ENCODE measurements at regions not wholly inside any gene's neighbourhood (a gene's known extent, or its start where the extent isn't known, plus 50 kb on each side); places are given as distances from the start of the nearest gene placed in this dataset.

DNA sequence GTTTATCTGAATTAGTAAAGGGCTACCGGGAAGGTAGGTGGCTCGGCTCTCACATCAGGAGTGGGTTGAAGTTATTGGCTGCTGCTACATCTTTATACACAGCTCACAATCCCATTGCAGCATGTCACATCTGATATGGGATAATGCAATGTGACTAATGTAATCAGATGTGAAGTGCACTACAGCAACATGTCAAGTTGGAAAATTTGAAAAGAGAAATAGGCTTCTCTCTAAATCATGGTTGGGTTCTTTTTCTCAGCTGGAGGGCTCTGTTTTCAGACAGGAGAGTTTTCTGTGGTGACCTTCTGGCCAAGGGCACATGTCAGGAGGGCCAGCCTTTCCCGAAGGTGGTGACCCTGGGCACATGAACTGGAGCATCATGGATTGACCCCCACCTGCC lies 337.5 kb downstream of the HRH4 start:
- Histone ChIP-seq H4K20me1 (ENCODE audit: insufficient read depth, low read length, poor library complexity, severe bottlenecking) (no peaks in the 10 kb centered on the region), H3F3A (ENCODE audit: low read depth) (no peaks in the 10 kb centered on the region), H3K4me3 (ENCODE audit: low read length, poor library complexity, severe bottlenecking) (no peak overlapping the region), H3K36me3 (ENCODE audit: insufficient read depth, low read length) (no peaks in the 10 kb centered on the region), H3K4me1 (ENCODE audit: insufficient read depth, low read length, poor library complexity, severe bottlenecking) (no peaks in the 10 kb centered on the region), H3K27me3 (ENCODE audit: insufficient read depth, low read length, poor library complexity, severe bottlenecking) (no peaks in the 10 kb centered on the region), H3K4me2 (ENCODE audit: low read depth, low read length, poor library complexity, severe bottlenecking) (no peak overlapping the region), H3K9me2 (replicated peaks; ENCODE audit: low read depth, low read length) (no peaks in the 10 kb centered on the region), H3K9me3 (ENCODE audit: insufficient read depth, low read depth, low read length) (no peaks in the 10 kb centered on the region), H3K79me2 (ENCODE audit: insufficient read depth, low read length) (no peaks in the 10 kb centered on the region), H3K9ac (ENCODE audit: low read depth, low read length, poor library complexity, severe bottlenecking) (no peak overlapping the region), H2AFZ (ENCODE audit: low read length) (no peak overlapping the region)
- TF ChIP-seq EZH2phosphoT487 (IDR thresholded peaks at IDR 0.05; ENCODE audit: borderline replicate concordance) (no peak), CTCF (conservative IDR thresholded peaks at IDR 0.05; ENCODE audit: low read length) (no peak)

- Histone ChIP-seq H4K20me1 (ENCODE audit: insufficient read depth, low read length, poor library complexity, severe bottlenecking) (no peaks in the 10 kb centered on the region), H2AFZ (ENCODE audit: low read length) (no peak overlapping the region), H3K9ac (ENCODE audit: low read depth, low read length, poor library complexity, severe bottlenecking) (no peak overlapping the region), H3F3A (ENCODE audit: low read depth) (no peaks in the 10 kb centered on the region), H3K27me3 (ENCODE audit: insufficient read depth, low read length, poor library complexity, severe bottlenecking) (no peaks in the 10 kb centered on the region), H3K4me3 (ENCODE audit: low read length, poor library complexity, severe bottlenecking) (no peak overlapping the region), H3K36me3 (ENCODE audit: insufficient read depth, low read length) (no peaks in the 10 kb centered on the region), H3K9me2 (replicated peaks; ENCODE audit: low read depth, low read length) (no peaks in the 10 kb centered on the region), H3K9me3 (ENCODE audit: insufficient read depth, low read depth, low read length) (no peaks in the 10 kb centered on the region), H3K4me2 (ENCODE audit: low read depth, low read length, poor library complexity, severe bottlenecking) (no peak overlapping the region), H3K79me2 (ENCODE audit: insufficient read depth, low read length) (no peaks in the 10 kb centered on the region), H3K4me1 (ENCODE audit: insufficient read depth, low read length, poor library complexity, severe bottlenecking) (no peaks in the 10 kb centered on the region)
- TF ChIP-seq CTCF (conservative IDR thresholded peaks at IDR 0.05; ENCODE audit: low read length) (0 out of 2 replicates have a peak, but pooled peaks have one; percentile 18), EZH2phosphoT487 (IDR thresholded peaks at IDR 0.05; ENCODE audit: borderline replicate concordance) (no peak)
These were observed 338.7 kb downstream of the HRH4 start for GRCh38 chr18:24799176-24799575.

- H3K4me3 ChIP-seq (ENCODE audit: low read length, poor library complexity, severe bottlenecking) = no peak overlapping the region
- H3F3A ChIP-seq (ENCODE audit: low read depth) = no peaks in the 10 kb centered on the region
- TF ChIP-seq EZH2phosphoT487 (IDR thresholded peaks at IDR 0.05; ENCODE audit: borderline replicate concordance) (no peak), CTCF (conservative IDR thresholded peaks at IDR 0.05; ENCODE audit: low read length) (no peak)
- H3K9ac ChIP-seq (ENCODE audit: low read depth, low read length, poor library complexity, severe bottlenecking) = no peak overlapping the region
- no peaks in the 10 kb centered on the region for H3K4me1 ChIP-seq (ENCODE audit: insufficient read depth, low read length, poor library complexity, severe bottlenecking)
- H3K9me2 ChIP-seq (replicated peaks; ENCODE audit: low read depth, low read length) = no peaks in the 10 kb centered on the region
- no peak overlapping the region for H2AFZ ChIP-seq (ENCODE audit: low read length)
- H3K4me2 ChIP-seq (ENCODE audit: low read depth, low read length, poor library complexity, severe bottlenecking) = no peak overlapping the region
- no peaks in the 10 kb centered on the region for H3K27me3 ChIP-seq (ENCODE audit: insufficient read depth, low read length, poor library complexity, severe bottlenecking)
- no peaks in the 10 kb centered on the region for H3K9me3 ChIP-seq (ENCODE audit: insufficient read depth, low read depth, low read length)
- no peaks in the 10 kb centered on the region for H3K36me3 ChIP-seq (ENCODE audit: insufficient read depth, low read length)
- no peaks in the 10 kb centered on the region for H3K79me2 ChIP-seq (ENCODE audit: insufficient read depth, low read length)
- H4K20me1 ChIP-seq (ENCODE audit: insufficient read depth, low read length, poor library complexity, severe bottlenecking) = no peaks in the 10 kb centered on the region
These were observed 339.3 kb downstream of the HRH4 start for GRCh38 chr18:24799720-24800119.

All from Loucy (cell line).